Fibroblast of lung (primary cell): ENCODE measurements at regions not wholly inside any gene's neighbourhood (a gene's known extent, or its start where the extent isn't known, plus 50 kb on each side); places are given as distances from the start of the nearest gene placed in this dataset.

Experiments
- DNase-seq, 2 donors: peaks; one replicate each; pipeline versions ENCODE4 v3.0.0 to v3.0.0-alpha.2; 2010; ENCODE audit warnings: low read depth in 2 of 2
- H2AFZ ChIP-seq: 2 replicates; pipeline ENCODE4 v1.5.1; 2012; ENCODE audit warnings: low read length, control low read depth, inconsistent platforms
- H3K27ac ChIP-seq: 2 replicates; pipeline ENCODE4 v1.5.1; 2011; ENCODE audit warnings: low read length, control low read depth; ENCODE audit not compliant: insufficient read depth
- H3K27me3 ChIP-seq: 2 replicates; pipeline ENCODE4 v1.5.1; 2011; ENCODE audit warnings: mild to moderate bottlenecking, low read length; ENCODE audit not compliant: control insufficient read depth, insufficient read depth
- H3K36me3 ChIP-seq: 2 replicates; pipeline ENCODE4 v1.5.1; 2011; ENCODE audit warnings: low read length; ENCODE audit not compliant: control insufficient read depth, insufficient read depth
- H3K4me1 ChIP-seq: 2 replicates; pipeline ENCODE4 v1.5.1; 2011; ENCODE audit warnings: low read length; ENCODE audit not compliant: control insufficient read depth, insufficient read depth; ENCODE audit errors: extremely low read depth
- H3K4me2 ChIP-seq: 2 replicates; pipeline ENCODE4 v1.5.1; 2011; ENCODE audit warnings: low read length, control low read depth; ENCODE audit not compliant: insufficient read depth; ENCODE audit errors: extremely low read depth
- H3K4me3 ChIP-seq, 4 experiments: fragments of 200-600 bp in 1 of 4; sonication (generic) in 1 of 4; replicated peaks in 1 of 4; 2 replicates each; pipeline ENCODE4 v1.5.1; 2011 to 2016; ENCODE audit warnings: low read length in 4 of 4, low read depth in 3 of 4, mild to moderate bottlenecking in 3 of 4, control low read depth in 2 of 4, inconsistent platforms in 1 of 4, mixed read lengths in 1 of 4; ENCODE audit not compliant: insufficient read depth in 1 of 4; ENCODE audit errors: control extremely low read depth in 1 of 4
- H3K79me2 ChIP-seq: 2 replicates; pipeline ENCODE4 v1.5.1; 2012; ENCODE audit warnings: mild to moderate bottlenecking, low read length, inconsistent platforms; ENCODE audit not compliant: control insufficient read depth, insufficient read depth
- H3K9ac ChIP-seq: 2 replicates; pipeline ENCODE4 v1.5.1; 2011; ENCODE audit warnings: mild to moderate bottlenecking, low read length, control low read depth; ENCODE audit not compliant: insufficient read depth
- H3K9me3 ChIP-seq: 2 replicates; pipeline ENCODE4 v1.5.1; 2012; ENCODE audit warnings: low read depth, low read length; ENCODE audit not compliant: control insufficient read depth, insufficient read depth
- H4K20me1 ChIP-seq: 2 replicates; pipeline ENCODE4 v1.5.1; 2011; ENCODE audit warnings: low read length; ENCODE audit not compliant: control insufficient read depth, insufficient read depth; ENCODE audit errors: extremely low read depth
- EZH2 ChIP-seq: IDR thresholded peaks from 2 replicates; pipeline ENCODE4 v1.5.1; 2012; ENCODE audit warnings: low read length, control low read depth, mild to moderate bottlenecking; ENCODE audit errors: missing control alignments
- TF ChIP-seq, protein P1 (sequence below), 2 donors: IDR thresholded peaks in 1 of 2; conservative IDR thresholded peaks in 1 of 2; 1 replicate in 1 of 2; 2 replicates in 1 of 2; pipeline ENCODE4 v1.5.1; 2011 to 2012; ENCODE audit warnings: low read length in 2 of 2, control low read depth in 1 of 2, inconsistent platforms in 1 of 2, low read depth in 1 of 2, mild to moderate bottlenecking in 1 of 2

DNA sequence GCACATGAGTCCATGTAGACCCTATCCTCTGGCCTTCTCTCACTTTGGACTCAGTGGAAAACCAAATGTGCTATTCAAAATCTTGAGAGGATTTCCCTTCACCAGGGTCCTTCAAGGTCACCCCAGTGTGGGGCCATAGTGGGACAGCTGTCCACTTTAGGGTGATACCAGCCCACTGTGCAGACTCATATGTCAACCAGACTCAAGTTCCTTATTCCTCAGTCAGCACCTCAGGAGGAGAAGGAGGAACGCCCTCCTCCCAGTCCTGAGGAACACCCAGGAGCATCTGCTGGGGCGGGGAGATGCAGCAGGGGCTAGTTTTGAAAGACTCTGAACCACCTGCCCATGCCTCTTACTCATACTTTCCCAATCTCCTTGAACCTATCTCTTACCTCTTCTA is 340.9 kb downstream of the MATN1 start:
- TF ChIP-seq, protein P1, sequence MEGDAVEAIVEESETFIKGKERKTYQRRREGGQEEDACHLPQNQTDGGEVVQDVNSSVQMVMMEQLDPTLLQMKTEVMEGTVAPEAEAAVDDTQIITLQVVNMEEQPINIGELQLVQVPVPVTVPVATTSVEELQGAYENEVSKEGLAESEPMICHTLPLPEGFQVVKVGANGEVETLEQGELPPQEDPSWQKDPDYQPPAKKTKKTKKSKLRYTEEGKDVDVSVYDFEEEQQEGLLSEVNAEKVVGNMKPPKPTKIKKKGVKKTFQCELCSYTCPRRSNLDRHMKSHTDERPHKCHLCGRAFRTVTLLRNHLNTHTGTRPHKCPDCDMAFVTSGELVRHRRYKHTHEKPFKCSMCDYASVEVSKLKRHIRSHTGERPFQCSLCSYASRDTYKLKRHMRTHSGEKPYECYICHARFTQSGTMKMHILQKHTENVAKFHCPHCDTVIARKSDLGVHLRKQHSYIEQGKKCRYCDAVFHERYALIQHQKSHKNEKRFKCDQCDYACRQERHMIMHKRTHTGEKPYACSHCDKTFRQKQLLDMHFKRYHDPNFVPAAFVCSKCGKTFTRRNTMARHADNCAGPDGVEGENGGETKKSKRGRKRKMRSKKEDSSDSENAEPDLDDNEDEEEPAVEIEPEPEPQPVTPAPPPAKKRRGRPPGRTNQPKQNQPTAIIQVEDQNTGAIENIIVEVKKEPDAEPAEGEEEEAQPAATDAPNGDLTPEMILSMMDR (conservative IDR thresholded peaks at IDR 0.05 in 1 of 2, IDR thresholded peaks at IDR 0.05 in 1 of 2; ENCODE audit: low read depth in 1 of 2, low read length in 2 of 2), result no peak
- no peak for TF ChIP-seq EZH2
- Histone ChIP-seq H3K79me2 (no peaks in the 10 kb centered on the region), H3K4me2 (no peak overlapping the region), H3K4me1 (peaks cover 8% of the 10 kb centered on the region), H3K9me3 (no peaks in the 10 kb centered on the region), H3K27me3 (no peaks in the 10 kb centered on the region), H3K9ac (no peak overlapping the region), H3K36me3 (no peaks in the 10 kb centered on the region), H2AFZ (no peak overlapping the region), H4K20me1 (no peaks in the 10 kb centered on the region), H3K27ac (no peak overlapping the region), H3K4me3 (no peak overlapping the region)
- DNase-seq, result no peak

DNA sequence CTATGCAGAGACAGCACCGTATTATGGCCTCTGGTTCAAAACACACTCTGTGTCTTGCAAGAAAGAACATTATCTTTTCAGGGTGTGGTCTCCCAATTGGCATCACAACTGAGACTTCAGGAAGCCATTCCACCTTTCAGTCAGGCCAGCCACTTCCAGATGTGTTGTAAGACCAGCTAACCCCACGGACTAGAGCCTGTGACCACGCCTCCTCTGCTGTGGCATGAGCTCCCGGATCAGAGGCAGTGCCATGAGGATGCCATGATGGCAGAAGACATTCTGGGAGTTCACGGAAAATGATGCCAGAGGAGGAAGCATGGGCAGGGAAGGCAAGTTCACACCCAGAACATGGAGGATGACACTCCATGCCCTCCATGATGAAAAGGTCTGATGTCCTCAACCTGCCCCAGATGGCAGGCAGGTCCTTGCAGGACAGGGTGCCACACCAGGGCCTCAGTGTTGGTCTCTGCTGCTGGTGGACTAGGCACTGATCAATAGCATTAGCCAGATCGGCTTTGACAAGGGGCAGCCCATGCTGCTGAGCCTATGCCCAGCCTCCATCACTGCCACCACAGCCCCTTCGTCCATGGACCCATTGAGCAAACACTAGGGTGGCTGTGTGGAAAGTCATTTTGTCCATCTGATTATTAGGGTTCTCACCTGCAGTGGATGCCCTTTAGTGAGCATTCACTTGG is 341.6 kb downstream of the MATN1 start:
- Histone ChIP-seq H3K9ac (no peak overlapping the region), H3K36me3 (no peaks in the 10 kb centered on the region), H3K27me3 (no peaks in the 10 kb centered on the region), H2AFZ (no peak overlapping the region), H3K27ac (no peak overlapping the region), H3K4me1 (peaks cover 8% of the 10 kb centered on the region), H3K4me2 (no peak overlapping the region), H4K20me1 (no peaks in the 10 kb centered on the region), H3K4me3 (no peak overlapping the region), H3K9me3 (no peaks in the 10 kb centered on the region), H3K79me2 (no peaks in the 10 kb centered on the region)
- no peak for DNase-seq
- no peak for TF ChIP-seq EZH2
- TF ChIP-seq, protein P1 (conservative IDR thresholded peaks at IDR 0.05 in 1 of 2, IDR thresholded peaks at IDR 0.05 in 1 of 2; ENCODE audit: low read depth in 1 of 2, low read length in 2 of 2), result no peak

DNA sequence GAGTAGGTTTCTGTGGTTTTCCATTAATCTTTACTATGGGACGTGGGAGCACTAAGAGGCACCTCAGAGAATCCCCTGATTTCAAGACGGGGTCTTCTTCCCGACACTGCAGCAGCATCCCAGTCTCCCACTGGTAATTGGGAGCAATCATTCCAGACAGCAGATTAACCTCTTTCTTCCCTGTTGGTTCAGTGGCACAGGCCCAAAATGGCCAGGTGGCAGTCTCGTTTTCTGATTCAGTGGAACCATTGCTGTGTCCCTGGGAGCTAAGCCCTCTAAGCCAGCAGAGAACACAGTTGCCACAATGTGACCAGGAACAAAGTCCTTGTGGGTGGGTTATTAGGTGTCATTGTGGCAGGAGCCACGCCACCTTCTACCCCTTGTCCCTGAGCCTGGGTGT is 342.1 kb downstream of the MATN1 start:
- no peaks in the 10 kb centered on the region for H3K9me3 ChIP-seq
- H3K27ac ChIP-seq, result no peak overlapping the region
- H3K4me2 ChIP-seq, result no peak overlapping the region
- no peaks in the 10 kb centered on the region for H3K27me3 ChIP-seq
- H3K4me1 ChIP-seq, result peaks cover 8% of the 10 kb centered on the region
- H3K9ac ChIP-seq, result no peak overlapping the region
- TF ChIP-seq, protein P1 (conservative IDR thresholded peaks at IDR 0.05 in 1 of 2, IDR thresholded peaks at IDR 0.05 in 1 of 2; ENCODE audit: low read depth in 1 of 2, low read length in 2 of 2), result no peak
- no peak for TF ChIP-seq EZH2
- H4K20me1 ChIP-seq, result no peaks in the 10 kb centered on the region
- H3K36me3 ChIP-seq, result no peaks in the 10 kb centered on the region
- no peak overlapping the region for H3K4me3 ChIP-seq
- H3K79me2 ChIP-seq, result no peaks in the 10 kb centered on the region
- no peak overlapping the region for H2AFZ ChIP-seq
- DNase-seq, result no peak
